H9 (cell line): ENCODE measurements at regions not wholly inside any gene's neighbourhood (a gene's known extent, or its start where the extent isn't known, plus 50 kb on each side); places are given as distances from the start of the nearest gene placed in this dataset.

ENCODE experiments used
- DNase-seq: peaks from one replicate; pipeline ENCODE4 v3.0.0-alpha.2; 2017
- H2AFZ ChIP-seq: one replicate; pipeline ENCODE4 v1.6.1; 2013; ENCODE audit warnings: mild to moderate bottlenecking, low read length, control low read depth, moderate library complexity
- H2AK5ac ChIP-seq: 2 replicates; pipeline ENCODE4 v1.6.1; 2013; ENCODE audit warnings: low read length, control low read depth, mixed read lengths; ENCODE audit not compliant: insufficient read length
- H2BK120ac ChIP-seq: one replicate; pipeline ENCODE4 v1.6.1; 2013; ENCODE audit warnings: low read depth, mild to moderate bottlenecking, low read length, control low read depth, inconsistent platforms; ENCODE audit not compliant: poor library complexity, severe bottlenecking
- H2BK12ac ChIP-seq: 2 replicates; pipeline ENCODE4 v1.6.1; 2013; ENCODE audit warnings: low read length, control low read depth, mixed read lengths, low read depth; ENCODE audit not compliant: insufficient read length
- H2BK15ac ChIP-seq: 2 replicates; pipeline ENCODE4 v1.6.1; 2013; ENCODE audit warnings: low read depth, low read length, control low read depth
- H2BK20ac ChIP-seq: one replicate; pipeline ENCODE4 v1.6.1; 2013; ENCODE audit warnings: low read depth, mild to moderate bottlenecking, low read length, control low read depth, inconsistent platforms; ENCODE audit not compliant: poor library complexity, severe bottlenecking
- H2BK5ac ChIP-seq: 2 replicates; pipeline ENCODE4 v1.6.1; 2013; ENCODE audit warnings: low read length, control low read depth, mixed read lengths; ENCODE audit not compliant: insufficient read length
- H3K14ac ChIP-seq: 2 replicates; pipeline ENCODE4 v1.6.1; 2013; ENCODE audit warnings: low read length, control low read depth; ENCODE audit not compliant: insufficient read depth
- H3K18ac ChIP-seq: 2 replicates; pipeline ENCODE4 v1.6.1; 2013; ENCODE audit warnings: low read depth, mild to moderate bottlenecking, mixed read lengths, low read length, control low read depth; ENCODE audit not compliant: insufficient read length
- H3K23ac ChIP-seq: 2 replicates; pipeline ENCODE4 v1.6.1; 2013; ENCODE audit warnings: low read length, control low read depth, mixed read lengths, low read depth; ENCODE audit not compliant: insufficient read length
- H3K23me2 ChIP-seq: 2 replicates; pipeline ENCODE4 v1.6.1; 2013; ENCODE audit warnings: low read depth, mild to moderate bottlenecking, mixed read lengths, low read length, control low read depth; ENCODE audit not compliant: insufficient read length, poor library complexity, severe bottlenecking
- H3K27ac ChIP-seq: 2 replicates; pipeline ENCODE4 v1.5.1; 2013; ENCODE audit warnings: low read length, control low read depth, mixed read lengths, low read depth; ENCODE audit not compliant: insufficient read length
- H3K27me3 ChIP-seq: 2 replicates; pipeline ENCODE4 v1.6.1; 2013; ENCODE audit warnings: low read length, control low read depth, inconsistent platforms; ENCODE audit not compliant: insufficient read depth
- H3K4ac ChIP-seq: 2 replicates; pipeline ENCODE4 v1.6.1; 2013; ENCODE audit warnings: low read depth, mild to moderate bottlenecking, control low read depth, inconsistent platforms, low read length, moderate library complexity
- H3K4me1 ChIP-seq: 2 replicates; pipeline ENCODE4 v1.6.1; 2013; ENCODE audit warnings: low read length, control low read depth, inconsistent platforms; ENCODE audit not compliant: insufficient read depth
- H3K4me2 ChIP-seq: 2 replicates; pipeline ENCODE4 v1.6.1; 2013; ENCODE audit warnings: low read length, control low read depth, mixed read lengths; ENCODE audit not compliant: insufficient read length, insufficient read depth
- H3K56ac ChIP-seq: 2 replicates; pipeline ENCODE4 v1.6.1; 2013; ENCODE audit warnings: low read depth, mild to moderate bottlenecking, mixed read lengths, low read length, control low read depth; ENCODE audit not compliant: insufficient read length
- H3K79me1 ChIP-seq: 2 replicates; pipeline ENCODE4 v1.6.1; 2013; ENCODE audit warnings: low read depth, mild to moderate bottlenecking, moderate library complexity, low read length, control low read depth, inconsistent platforms; ENCODE audit not compliant: insufficient read depth, poor library complexity, severe bottlenecking
- H3K79me2 ChIP-seq: 2 replicates; pipeline ENCODE4 v1.6.1; 2013; ENCODE audit warnings: low read length, control low read depth, inconsistent platforms; ENCODE audit not compliant: insufficient read depth
- H3K9ac ChIP-seq: 2 replicates; pipeline ENCODE4 v1.6.1; 2013; ENCODE audit warnings: low read length, control low read depth, mixed read lengths; ENCODE audit not compliant: insufficient read length; ENCODE audit errors: extremely low read depth
- H3K9me3 ChIP-seq: one replicate; pipeline ENCODE4 v1.6.1; 2013; ENCODE audit warnings: low read depth, low read length, inconsistent platforms; ENCODE audit not compliant: control insufficient read depth
- H3T11ph ChIP-seq: one replicate; pipeline ENCODE4 v1.6.1; 2013; ENCODE audit warnings: mild to moderate bottlenecking, low read length, control low read depth, inconsistent platforms
- H4K20me1 ChIP-seq: one replicate; pipeline ENCODE4 v1.6.1; 2013; ENCODE audit not compliant: control insufficient read depth, insufficient read length, insufficient read depth
- H4K5ac ChIP-seq: 2 replicates; pipeline ENCODE4 v1.6.1; 2013; ENCODE audit warnings: low read depth, mild to moderate bottlenecking, mixed read lengths, low read length, control low read depth; ENCODE audit not compliant: insufficient read length
- H4K8ac ChIP-seq: replicated peaks from 2 replicates; pipeline ENCODE4 v1.6.1; 2013; ENCODE audit warnings: low read length, control low read depth, mixed read lengths, low read depth; ENCODE audit not compliant: insufficient read length
- H4K91ac ChIP-seq: 2 replicates; pipeline ENCODE4 v1.6.1; 2013; ENCODE audit warnings: low read depth, mild to moderate bottlenecking, moderate library complexity, mixed read lengths, low read length, control low read depth; ENCODE audit not compliant: insufficient read length
- H3K27ac Mint-ChIP-seq, 3 experiments: 2 replicates in 2 of 3; 3 replicates in 1 of 3; pipeline ENCODE4 v1.8.0; 2020 to 2021; ENCODE audit warnings: mixed read lengths in 3 of 3, mild to moderate bottlenecking in 1 of 3, moderate library complexity in 1 of 3
- H3K27me3 Mint-ChIP-seq: 2 replicates; pipeline ENCODE4 v1.8.0; 2021; ENCODE audit warnings: low read depth, mild to moderate bottlenecking, moderate library complexity, mixed read lengths
- H3K36me3 Mint-ChIP-seq, 3 experiments: 2 replicates in 2 of 3; 3 replicates in 1 of 3; pipeline ENCODE4 v1.8.0; 2020 to 2021; ENCODE audit warnings: low read depth in 3 of 3, mixed read lengths in 3 of 3; ENCODE audit not compliant: insufficient read depth in 1 of 3
- H3K4me1 Mint-ChIP-seq, 2 experiments: 2 replicates each; pipeline ENCODE4 v1.8.0; 2020; ENCODE audit warnings: mixed read lengths in 2 of 2
- H3K4me3 Mint-ChIP-seq, 2 experiments: 2 replicates in 1 of 2; 3 replicates in 1 of 2; pipeline ENCODE4 v1.8.0; 2020 to 2021; ENCODE audit warnings: mild to moderate bottlenecking in 2 of 2, mixed read lengths in 2 of 2, moderate library complexity in 1 of 2
- H3K9me3 Mint-ChIP-seq, 2 experiments: 2 replicates in 1 of 2; 3 replicates in 1 of 2; pipeline ENCODE4 v1.8.0; 2020; ENCODE audit warnings: mild to moderate bottlenecking in 2 of 2, mixed read lengths in 2 of 2, moderate library complexity in 1 of 2
- WGBS: extraction: QIAGEN DNeasy Blood & Tissue Kit; methylation state at CpG from one replicate; pipeline ENCODE4 v1.1.7; 2013; ENCODE audit warnings: missing lambda C conversion rate, low lambda C conversion rate, mixed read lengths; ENCODE audit not compliant: insufficient read length; ENCODE audit errors: extremely low coverage; 5-methylcytosine and 5-hydroxymethylcytosine counted together
- TF ChIP-seq, protein P1 (sequence below): fragments of 200-600 bp; sonication (generic); conservative IDR thresholded peaks from 3 replicates; pipeline ENCODE4 v1.8.0; 2021; ENCODE audit warnings: antibody characterized with exemption, mild to moderate bottlenecking

- no peak overlapping the region for H2BK5ac ChIP-seq
- TF ChIP-seq, protein P1, sequence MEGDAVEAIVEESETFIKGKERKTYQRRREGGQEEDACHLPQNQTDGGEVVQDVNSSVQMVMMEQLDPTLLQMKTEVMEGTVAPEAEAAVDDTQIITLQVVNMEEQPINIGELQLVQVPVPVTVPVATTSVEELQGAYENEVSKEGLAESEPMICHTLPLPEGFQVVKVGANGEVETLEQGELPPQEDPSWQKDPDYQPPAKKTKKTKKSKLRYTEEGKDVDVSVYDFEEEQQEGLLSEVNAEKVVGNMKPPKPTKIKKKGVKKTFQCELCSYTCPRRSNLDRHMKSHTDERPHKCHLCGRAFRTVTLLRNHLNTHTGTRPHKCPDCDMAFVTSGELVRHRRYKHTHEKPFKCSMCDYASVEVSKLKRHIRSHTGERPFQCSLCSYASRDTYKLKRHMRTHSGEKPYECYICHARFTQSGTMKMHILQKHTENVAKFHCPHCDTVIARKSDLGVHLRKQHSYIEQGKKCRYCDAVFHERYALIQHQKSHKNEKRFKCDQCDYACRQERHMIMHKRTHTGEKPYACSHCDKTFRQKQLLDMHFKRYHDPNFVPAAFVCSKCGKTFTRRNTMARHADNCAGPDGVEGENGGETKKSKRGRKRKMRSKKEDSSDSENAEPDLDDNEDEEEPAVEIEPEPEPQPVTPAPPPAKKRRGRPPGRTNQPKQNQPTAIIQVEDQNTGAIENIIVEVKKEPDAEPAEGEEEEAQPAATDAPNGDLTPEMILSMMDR: no peak
- no peaks in the 10 kb centered on the region for H3K4me1 ChIP-seq
- H4K20me1 ChIP-seq: no peaks in the 10 kb centered on the region
- H4K91ac ChIP-seq: no peak overlapping the region
- H3K36me3 Mint-ChIP-seq: 0 out of 7 replicates have a peak, but pooled peaks cover 0 to 2% (median 0%) of the 10 kb centered on the region in 3 experiments
- WGBS: no CpG with 5 or more reads among the region's 5 CpGs
- no peak overlapping the region for H3T11ph ChIP-seq
- no peaks in the 10 kb centered on the region for H3K27me3 ChIP-seq
- H2BK120ac ChIP-seq: no peak overlapping the region
- no peaks in the 10 kb centered on the region for H3K9me3 ChIP-seq
- no peak overlapping the region for H2AK5ac ChIP-seq
- peaks cover 18 to 23% of the 10 kb centered on the region in 2 experiments for H3K4me1 Mint-ChIP-seq
- no peak overlapping the region for H3K27ac Mint-ChIP-seq
- H3K4me3 Mint-ChIP-seq: no peak overlapping the region
- H3K27me3 Mint-ChIP-seq: no peaks in the 10 kb centered on the region
- H2BK15ac ChIP-seq: no peak overlapping the region
- H2AFZ ChIP-seq: no peak overlapping the region
- no peaks in the 10 kb centered on the region; a peak in 1 of 5 replicates for H3K9me3 Mint-ChIP-seq
- H3K14ac ChIP-seq: no peak overlapping the region
- no peak overlapping the region for H4K5ac ChIP-seq
- H2BK12ac ChIP-seq: no peak overlapping the region
- no peak overlapping the region for H3K9ac ChIP-seq
- no peaks in the 10 kb centered on the region for H3K79me1 ChIP-seq
- no peaks in the 10 kb centered on the region for H3K23me2 ChIP-seq
- H3K18ac ChIP-seq: no peak overlapping the region
- H2BK20ac ChIP-seq: no peak overlapping the region
- no peaks in the 10 kb centered on the region for H3K79me2 ChIP-seq
- H3K23ac ChIP-seq: no peak overlapping the region
- no peak for DNase-seq
- no peak overlapping the region for H3K27ac ChIP-seq
- H3K4me2 ChIP-seq: no peak overlapping the region
- H3K4ac ChIP-seq: no peak overlapping the region
- no peak overlapping the region for H4K8ac ChIP-seq
- H3K56ac ChIP-seq: no peak overlapping the region
Observed at GRCh38 chr3:182007441-182007840, 295.7 kb downstream of the SOX2 start.
